Dermis blood vessel endothelial cell (primary cell): ENCODE measurements at regions not wholly inside any gene's neighbourhood (a gene's known extent, or its start where the extent isn't known, plus 50 kb on each side); places are given as distances from the start of the nearest gene placed in this dataset.

ENCODE experiments used
- DNase-seq: peaks from one replicate; pipeline ENCODE4 v3.0.0; 2010

DNA sequence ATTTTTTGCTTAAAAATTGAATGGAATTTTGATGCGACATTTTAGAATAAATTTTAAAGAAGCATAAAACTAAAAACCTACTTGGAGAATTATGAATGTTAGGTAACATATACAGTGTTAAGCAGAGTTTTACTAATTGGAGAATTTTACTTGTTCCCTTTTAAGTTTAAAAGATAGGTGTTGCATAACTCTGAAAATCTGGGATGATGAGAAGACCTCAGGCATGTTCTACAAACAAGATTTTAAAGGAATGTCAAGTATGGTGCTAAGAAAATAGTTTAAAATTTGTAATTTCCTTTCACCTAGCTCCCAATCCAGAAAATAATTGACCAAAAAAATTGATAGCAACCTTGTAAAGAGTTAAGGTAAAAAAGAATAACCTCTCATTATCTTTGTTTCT is 135.8 kb downstream of the RFC3 start:
- no peak for DNase-seq

DNA sequence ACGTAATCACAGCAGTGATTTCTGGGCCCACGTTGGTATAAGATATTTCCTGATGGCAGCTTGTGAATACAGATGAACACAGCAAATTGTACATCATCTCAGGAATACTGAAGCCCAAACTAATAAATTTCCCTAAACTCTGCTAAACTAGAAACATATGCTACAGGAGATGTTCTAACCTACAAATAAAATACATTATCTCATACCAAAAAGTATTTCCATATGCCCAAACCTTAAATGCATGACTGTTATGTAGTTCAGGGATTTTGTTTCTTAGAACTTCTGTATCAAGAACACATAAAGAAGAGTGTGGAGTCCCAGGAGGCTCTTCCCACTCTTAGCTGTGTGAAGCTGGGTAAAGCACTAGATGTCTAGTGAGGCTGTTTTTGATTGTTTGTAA is 138.4 kb downstream of the RFC3 start:
- no peak for DNase-seq

GRCh38 chr13:33957497-33957905 is 139.6 kb downstream of the RFC3 start:
- DNase-seq, result no peak

DNA sequence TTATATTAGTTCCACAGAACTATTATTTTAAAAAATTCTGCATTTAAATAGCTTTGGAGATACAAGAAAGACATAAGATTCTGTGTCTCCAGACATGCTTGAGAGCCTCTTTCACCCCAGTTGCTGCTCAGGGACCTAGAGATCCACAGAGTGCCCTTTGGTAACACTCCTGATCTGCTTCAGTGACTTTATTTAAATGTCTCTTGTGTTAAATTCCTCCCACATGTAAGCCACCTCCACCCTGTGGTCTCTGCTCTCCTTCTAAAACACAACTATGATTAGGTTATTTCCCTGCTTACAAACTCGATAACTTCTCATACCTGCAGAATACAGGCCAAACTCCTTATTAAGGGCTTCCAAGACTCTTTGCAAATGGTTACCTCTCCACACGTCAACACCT is 141.0 kb downstream of the RFC3 start:
- DNase-seq, result no peak

GRCh38 chr13:33963134-33963533 is 145.2 kb downstream of the RFC3 start:
- no peak for DNase-seq

GRCh38 chr13:33963895-33964294 is 145.9 kb downstream of the RFC3 start:
- no peak for DNase-seq

- DNase-seq, result no peak
Measured at GRCh38 chr13:33968520-33969507, 150.9 kb downstream of the RFC3 start.

DNA sequence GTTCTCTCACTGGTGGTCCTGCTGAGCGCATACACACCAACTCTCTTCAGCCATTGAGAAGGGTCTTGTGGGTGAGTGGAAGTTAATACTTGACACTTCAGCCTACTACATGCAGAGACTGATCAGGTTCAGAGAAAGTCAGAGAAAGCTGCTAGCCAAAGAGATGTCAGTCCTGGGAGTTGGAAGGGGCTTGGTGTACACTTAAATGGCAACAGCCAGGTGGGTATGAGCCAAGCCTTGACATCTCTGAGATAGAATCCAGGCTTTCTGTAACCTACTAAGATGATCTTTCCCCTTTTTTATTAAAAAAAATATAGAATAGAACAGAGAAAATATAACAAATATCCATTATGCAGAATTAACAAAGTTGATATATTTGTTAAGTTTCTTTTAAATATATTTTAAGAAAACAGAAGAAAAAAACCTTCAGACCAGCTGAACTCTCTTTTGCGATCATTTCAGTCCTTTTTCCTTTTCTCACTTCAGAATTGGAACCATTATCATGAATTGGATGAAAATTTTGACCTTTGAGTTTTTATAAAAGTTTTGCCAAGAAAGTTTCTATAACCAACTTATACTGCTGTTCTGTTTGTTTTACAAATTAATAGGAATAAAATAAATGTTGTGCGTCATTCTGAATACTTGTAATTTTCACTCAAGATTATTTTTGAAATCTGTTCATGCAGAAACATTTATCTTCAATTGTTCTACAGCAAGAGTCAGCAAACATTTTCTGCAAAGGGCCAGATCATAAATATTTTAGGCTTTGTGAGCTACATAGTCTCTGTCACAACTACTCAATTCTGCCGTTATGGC is 153.0 kb downstream of the RFC3 start:
- no peak for DNase-seq

DNA sequence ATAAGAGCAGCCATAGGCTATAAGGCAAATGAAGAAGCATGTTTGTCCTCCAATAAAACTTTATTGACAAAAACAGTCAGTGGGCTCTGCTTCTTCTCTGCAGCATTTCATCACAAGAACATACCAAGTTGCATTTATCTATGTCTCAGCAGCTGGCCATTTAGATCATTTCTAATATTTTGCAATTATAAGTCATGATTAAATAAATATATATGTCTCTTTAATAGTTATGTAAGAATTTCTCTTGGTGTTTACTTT is 153.5 kb downstream of the RFC3 start:
- DNase-seq, result no peak

- no peak for DNase-seq
Measured at GRCh38 chr13:33973194-33973593, 155.2 kb downstream of the RFC3 start.

DNA sequence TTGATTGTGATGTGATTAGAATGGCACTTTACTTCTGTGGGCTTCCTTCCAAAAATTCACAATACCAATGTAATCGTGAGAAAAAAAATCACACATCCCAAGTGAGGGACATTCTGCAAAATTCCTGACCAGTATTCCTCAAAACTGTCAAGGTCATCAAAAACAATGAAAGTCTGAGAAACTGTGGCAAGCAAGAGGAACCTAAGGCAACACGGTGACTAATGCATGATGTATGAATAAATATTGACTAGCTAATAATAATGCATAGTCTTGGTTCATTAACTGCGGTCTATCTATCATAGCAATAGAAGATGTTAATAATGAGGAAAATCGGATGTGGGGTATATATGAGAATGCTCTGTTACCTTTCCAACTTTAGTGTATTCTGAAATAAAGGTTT is 159.0 kb downstream of the RFC3 start:
- no peak for DNase-seq

- DNase-seq, result no peak
Measured at GRCh38 chr13:33978653-33979052, 160.7 kb downstream of the RFC3 start.

- no peak for DNase-seq
Measured at GRCh38 chr13:33992881-33993336, 175.0 kb downstream of the RFC3 start.

DNA sequence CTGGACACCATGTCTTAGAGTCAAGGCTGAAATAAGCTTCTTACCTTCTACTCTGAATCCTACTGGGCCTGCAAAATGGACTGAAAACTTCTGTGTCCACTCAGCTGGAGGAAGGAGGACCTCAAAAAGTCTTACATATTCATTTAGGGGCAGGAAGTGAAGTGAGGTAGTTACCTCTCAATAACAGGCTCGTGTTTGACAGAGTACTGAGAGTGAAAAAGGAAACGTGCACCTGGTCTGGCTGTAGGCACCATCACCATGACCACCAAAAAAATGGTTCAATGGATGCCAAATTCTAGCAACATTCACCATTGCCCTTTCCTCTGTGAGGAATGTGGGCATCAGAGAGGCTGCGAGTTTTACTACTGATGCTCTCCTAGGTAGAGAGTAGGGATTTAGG is 176.2 kb downstream of the RFC3 start:
- no peak for DNase-seq

GRCh38 chr13:33994826-33995502 is 177.0 kb downstream of the RFC3 start:
- no peak for DNase-seq

DNA sequence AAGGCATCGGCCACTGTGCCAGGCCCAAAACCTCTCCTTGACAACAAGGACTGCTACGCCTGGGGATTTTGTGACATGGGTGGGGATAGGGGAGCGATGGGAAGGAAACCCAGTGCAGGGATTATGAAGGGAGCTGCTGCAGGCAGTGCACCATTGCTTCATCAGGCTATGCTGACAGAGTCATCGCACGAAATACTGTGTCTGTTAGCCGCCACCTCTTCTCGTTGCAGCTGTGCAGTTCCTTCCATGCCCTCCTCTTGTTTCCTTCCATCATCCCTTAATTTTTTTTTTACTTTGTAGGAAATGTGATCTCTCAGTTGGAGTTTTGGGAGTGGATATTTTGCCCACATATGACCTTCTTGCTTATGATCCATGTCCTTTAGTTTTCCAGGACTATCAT is 178.7 kb downstream of the RFC3 start:
- no peak for DNase-seq

GRCh38 chr13:33997574-33997973 is 179.6 kb downstream of the RFC3 start:
- no peak for DNase-seq

- DNase-seq, result no peak
Measured at GRCh38 chr13:33999811-34000605, 182.1 kb downstream of the RFC3 start.

DNA sequence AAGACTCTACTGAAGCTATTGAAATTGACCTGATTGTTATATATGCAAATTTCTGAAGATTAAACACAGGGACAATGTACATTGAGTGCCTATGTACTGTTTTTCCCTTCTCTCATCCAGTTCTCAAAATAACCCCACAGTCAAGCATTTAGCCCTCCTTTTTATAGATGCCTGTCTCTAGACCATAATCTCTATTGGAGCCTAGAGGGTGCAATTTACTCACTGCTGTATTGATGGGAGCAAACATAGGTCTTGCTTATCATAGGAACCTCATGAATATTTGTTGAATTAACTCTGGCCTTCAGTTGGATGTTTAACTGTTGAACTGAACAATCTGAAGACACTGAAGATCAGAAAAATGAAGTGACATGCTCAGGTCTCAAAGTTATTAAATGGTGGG is 183.0 kb downstream of the RFC3 start:
- no peak for DNase-seq

DNA sequence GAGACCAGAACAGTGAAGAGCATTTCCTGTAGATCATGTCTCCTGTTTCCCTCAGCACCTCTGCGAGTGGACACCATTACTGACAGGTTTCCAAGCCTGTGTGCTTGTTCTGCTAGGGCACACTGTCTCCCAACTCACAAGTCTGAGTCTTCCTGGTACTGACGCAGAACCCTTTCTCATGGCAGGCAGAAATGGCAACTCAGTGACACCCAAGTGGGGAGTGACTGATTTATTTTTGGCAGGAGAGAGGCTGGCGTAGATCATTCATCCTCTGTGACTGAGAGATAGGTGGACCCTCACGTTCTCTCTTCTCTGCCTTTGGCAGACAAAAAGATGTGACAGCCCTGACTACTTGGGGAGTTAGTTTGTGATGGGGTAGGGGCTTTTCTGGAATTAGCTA is 183.4 kb downstream of the RFC3 start:
- no peak for DNase-seq

DNA sequence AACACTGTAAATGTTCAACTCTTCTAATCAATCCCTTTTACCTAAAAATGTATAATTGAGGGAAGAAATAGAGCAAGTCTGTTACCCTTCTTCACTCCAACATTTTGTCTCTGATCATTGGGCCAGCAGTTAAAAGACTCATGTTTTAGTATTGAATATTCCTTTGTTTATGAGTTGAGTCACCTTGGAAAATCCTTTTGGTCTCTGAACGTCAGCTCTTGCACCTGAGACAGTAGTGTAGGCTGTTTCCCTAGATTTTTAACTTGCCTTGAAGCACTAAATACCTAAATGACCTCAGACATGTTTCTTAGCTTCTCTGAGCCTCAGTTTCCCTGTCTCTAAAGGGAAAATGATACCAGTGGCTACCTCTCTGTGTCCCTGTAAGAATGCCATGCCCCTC is 184.2 kb downstream of the RFC3 start:
- DNase-seq, result no peak

- DNase-seq, result no peak
Measured at GRCh38 chr13:34002924-34003323, 185.0 kb downstream of the RFC3 start.

DNA sequence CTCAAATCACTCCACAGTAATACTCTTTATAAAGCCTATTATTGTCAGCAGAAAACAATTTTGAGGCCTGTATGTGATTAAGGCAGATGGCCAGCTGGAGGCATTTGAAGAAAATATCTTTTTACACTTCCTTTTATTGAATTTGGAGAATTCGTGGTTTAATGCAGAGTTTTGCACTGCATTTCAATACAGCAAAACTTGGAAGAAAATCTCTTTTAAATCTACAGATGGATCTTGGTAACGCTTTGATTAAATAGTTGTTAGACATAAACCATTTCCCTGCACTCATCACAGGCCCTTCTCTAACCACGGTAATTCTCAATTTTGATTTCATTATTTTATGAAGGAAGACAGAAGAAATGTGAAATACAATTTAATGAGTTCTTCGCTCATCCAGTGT is 185.7 kb downstream of the RFC3 start:
- DNase-seq, result no peak
